Activated naive CD4-positive, alpha-beta T cell treated with anti-CD3 and anti-CD28 coated beads for 36 hours (primary cell): ENCODE measurements at regions not wholly inside any gene's neighbourhood (a gene's known extent, or its start where the extent isn't known, plus 50 kb on each side); places are given as distances from the start of the nearest gene placed in this dataset.
"Not testable (repeated sequence)": the region's sequence is repeated elsewhere in the genome, so short reads cannot be mapped to it uniquely, and the experiment has no call there.

Experiments
- CTCF ChIA-PET: fragments of 350-600 bp; sonication (Branson Sonifier 250); formaldehyde crosslinking; loops from one replicate; lab custom pipeline; 2021; ENCODE audit warnings: antibody characterized with exemption; lab: Charles Lee
- DNase-seq: peaks from one replicate; pipeline ENCODE4 v3.0.0-alpha.2; 2020
- H3K27ac Mint-ChIP-seq: one replicate; pipeline ENCODE4 v1.8.0; 2021; ENCODE audit warnings: mild to moderate bottlenecking, mixed read lengths
- H3K27me3 Mint-ChIP-seq: one replicate; pipeline ENCODE4 v1.8.0; 2021; ENCODE audit warnings: low read depth, mixed read lengths
- H3K36me3 Mint-ChIP-seq: one replicate; pipeline ENCODE4 v1.8.0; 2021; ENCODE audit warnings: low read depth, mixed read lengths
- H3K4me1 Mint-ChIP-seq: one replicate; pipeline ENCODE4 v1.8.0; 2021; ENCODE audit warnings: low read depth, mixed read lengths
- H3K4me3 Mint-ChIP-seq: one replicate; pipeline ENCODE4 v1.8.0; 2021; ENCODE audit warnings: mild to moderate bottlenecking, moderate library complexity, mixed read lengths
- H3K9me3 Mint-ChIP-seq: one replicate; pipeline ENCODE4 v1.8.0; 2021; ENCODE audit warnings: mixed read lengths
- intact Hi-C: fragments of 100-400 bp; cut with micrococcal nuclease; formaldehyde crosslinking; loops from one replicate; pipeline ENCODE4 v1.15.1; 2023

- Mint-ChIP-seq H3K4me1 (no peaks in the 10 kb centered on the region), H3K27ac (no peak overlapping the region), H3K9me3 (peaks cover 1% of the 10 kb centered on the region), H3K4me3 (no peak overlapping the region), H3K27me3 (no peaks in the 10 kb centered on the region), H3K36me3 (no peaks in the 10 kb centered on the region)
- intact Hi-C loops, result no loop called here
- no peak for DNase-seq
- CTCF ChIA-PET, result no interaction called here
Measured at GRCh38 chr2:209141818-209142217, 282.0 kb upstream of the MAP2 start.

- DNase-seq, H3K27ac Mint-ChIP-seq, intact Hi-C loops, CTCF ChIA-PET, H3K4me1 Mint-ChIP-seq, H3K36me3 Mint-ChIP-seq, H3K9me3 Mint-ChIP-seq, H3K27me3 Mint-ChIP-seq, H3K4me3 Mint-ChIP-seq: not testable (repeated sequence)
Measured at GRCh38 chr2:209145220-209145691, 278.6 kb upstream of the MAP2 start.

GRCh38 chr2:209145941-209146681, 277.7 kb upstream of the MAP2 start:
- intact Hi-C loops, result no loop called here
- no peaks in the 10 kb centered on the region for H3K4me1 Mint-ChIP-seq

GRCh38 chr2:209146682-209147320, 277.0 kb upstream of the MAP2 start:
- no peak overlapping the region for H3K4me3 Mint-ChIP-seq
- no peak for DNase-seq
- no peaks in the 10 kb centered on the region for H3K4me1 Mint-ChIP-seq
- H3K27me3 Mint-ChIP-seq, result no peaks in the 10 kb centered on the region
- CTCF ChIA-PET, result no interaction called here
- no peaks in the 10 kb centered on the region for H3K9me3 Mint-ChIP-seq
- intact Hi-C loops, result no loop called here
- H3K27ac Mint-ChIP-seq, result no peak overlapping the region
- no peaks in the 10 kb centered on the region for H3K36me3 Mint-ChIP-seq

More at GRCh38 chr2:209145941-209146681, 277.7 kb upstream of the MAP2 start:
- DNase-seq, result no peak
- no peaks in the 10 kb centered on the region for H3K36me3 Mint-ChIP-seq
- no peaks in the 10 kb centered on the region for H3K27me3 Mint-ChIP-seq
- no peak overlapping the region for H3K27ac Mint-ChIP-seq
- H3K9me3 Mint-ChIP-seq, result no peaks in the 10 kb centered on the region
- no peak overlapping the region for H3K4me3 Mint-ChIP-seq
- CTCF ChIA-PET, result no interaction called here

GRCh38 chr2:209147981-209148380, 275.9 kb upstream of the MAP2 start:
- Mint-ChIP-seq H3K4me3 (no peak overlapping the region), H3K36me3 (no peaks in the 10 kb centered on the region), H3K27ac (no peak overlapping the region), H3K4me1 (no peaks in the 10 kb centered on the region), H3K27me3 (no peaks in the 10 kb centered on the region), H3K9me3 (no peaks in the 10 kb centered on the region)
- CTCF ChIA-PET, result no interaction called here
- intact Hi-C loops, result no loop called here
- no peak for DNase-seq

GRCh38 chr2:209160800-209161588, 262.9 kb upstream of the MAP2 start:
- H3K4me1 Mint-ChIP-seq, result no peaks in the 10 kb centered on the region
- no peaks in the 10 kb centered on the region for H3K27me3 Mint-ChIP-seq
- intact Hi-C loops, result no loop called here
- no peak for DNase-seq
- H3K36me3 Mint-ChIP-seq, result no peaks in the 10 kb centered on the region
- H3K4me3 Mint-ChIP-seq, result no peak overlapping the region
- CTCF ChIA-PET, result interaction anchor here (0.6 kb wide), 1 partner anchor 51 kb away, joined by 5 read pairs; no protein-coding TSS in a partner anchor
- no peak overlapping the region for H3K27ac Mint-ChIP-seq
- no peaks in the 10 kb centered on the region for H3K9me3 Mint-ChIP-seq

GRCh38 chr2:209162129-209162528, 261.7 kb upstream of the MAP2 start:
- Mint-ChIP-seq H3K9me3 (no peaks in the 10 kb centered on the region), H3K27me3 (no peaks in the 10 kb centered on the region), H3K36me3 (no peaks in the 10 kb centered on the region), H3K4me1 (no peaks in the 10 kb centered on the region), H3K4me3 (no peak overlapping the region), H3K27ac (no peak overlapping the region)
- intact Hi-C loops, result no loop called here
- no peak for DNase-seq
- CTCF ChIA-PET, result no interaction called here

GRCh38 chr2:209181984-209182383, 241.9 kb upstream of the MAP2 start:
- Mint-ChIP-seq H3K36me3 (no peaks in the 10 kb centered on the region), H3K9me3 (peaks cover 3% of the 10 kb centered on the region), H3K27ac (no peak overlapping the region)

GRCh38 chr2:209186886-209187285, 237.0 kb upstream of the MAP2 start:
- CTCF ChIA-PET, H3K27ac Mint-ChIP-seq, H3K4me3 Mint-ChIP-seq, intact Hi-C loops, H3K36me3 Mint-ChIP-seq, H3K9me3 Mint-ChIP-seq, H3K4me1 Mint-ChIP-seq, H3K27me3 Mint-ChIP-seq, DNase-seq: not testable (repeated sequence)

More at GRCh38 chr2:209181984-209182383, 241.9 kb upstream of the MAP2 start:
- Mint-ChIP-seq H3K27me3 (no peaks in the 10 kb centered on the region), H3K4me3 (no peak overlapping the region), H3K4me1 (no peaks in the 10 kb centered on the region)
- CTCF ChIA-PET, result no interaction called here
- no peak for DNase-seq
- intact Hi-C loops, result no loop called here

- H3K27me3 Mint-ChIP-seq, result no peaks in the 10 kb centered on the region
- no peak overlapping the region for H3K27ac Mint-ChIP-seq
- H3K4me1 Mint-ChIP-seq, result no peaks in the 10 kb centered on the region
- no peaks in the 10 kb centered on the region for H3K36me3 Mint-ChIP-seq
- H3K9me3 Mint-ChIP-seq, result no peaks in the 10 kb centered on the region
- intact Hi-C loops, result no loop called here
- H3K4me3 Mint-ChIP-seq, result no peak overlapping the region
- CTCF ChIA-PET, result no interaction called here
- no peak for DNase-seq
Measured at GRCh38 chr2:209189893-209190292, 234.0 kb upstream of the MAP2 start.

- Mint-ChIP-seq H3K9me3 (no peaks in the 10 kb centered on the region), H3K4me1 (no peaks in the 10 kb centered on the region), H3K36me3 (no peaks in the 10 kb centered on the region), H3K27me3 (no peaks in the 10 kb centered on the region), H3K27ac (no peak overlapping the region), H3K4me3 (no peak overlapping the region)
- intact Hi-C loops, result no loop called here
- CTCF ChIA-PET, result no interaction called here
- no peak for DNase-seq
Measured at GRCh38 chr2:209191139-209191538, 232.7 kb upstream of the MAP2 start.

GRCh38 chr2:209194717-209195116, 229.1 kb upstream of the MAP2 start:
- Mint-ChIP-seq H3K4me3 (no peak overlapping the region), H3K36me3 (no peaks in the 10 kb centered on the region)

More at GRCh38 chr2:209194717-209195116, 229.1 kb upstream of the MAP2 start:
- no peaks in the 10 kb centered on the region for H3K4me1 Mint-ChIP-seq
- H3K27ac Mint-ChIP-seq, result no peak overlapping the region
- H3K27me3 Mint-ChIP-seq, result no peaks in the 10 kb centered on the region
- H3K9me3 Mint-ChIP-seq, result peaks cover 4% of the 10 kb centered on the region
- CTCF ChIA-PET, result no interaction called here
- intact Hi-C loops, result no loop called here
- DNase-seq, result no peak
